GM21717 (cell line): ENCODE measurements at regions not wholly inside any gene's neighbourhood (a gene's known extent, or its start where the extent isn't known, plus 50 kb on each side); places are given as distances from the start of the nearest gene placed in this dataset.
"Not testable (repeated sequence)": the region's sequence is repeated elsewhere in the genome, so short reads cannot be mapped to it uniquely, and the experiment has no call there.

ENCODE experiments used
- ATAC-seq: cut with Tn5 transposase; IDR thresholded peaks from one replicate; pipeline ENCODE4 v1.9.1; 2021; ENCODE audit warnings: mild to moderate bottlenecking, moderate library complexity; ENCODE audit not compliant: unreplicated experiment

- no peak for ATAC-seq
Measured at GRCh38 chr13:68540244-68540643, 1310.1 kb upstream of the PCDH9 start.

- ATAC-seq: peak; percentile 91
Measured at GRCh38 chr13:68535329-68535728, 1305.2 kb upstream of the PCDH9 start.

GRCh38 chr13:68527167-68527566 lies 1297.0 kb upstream of the PCDH9 start:
- ATAC-seq: not testable (repeated sequence)

- no peak for ATAC-seq
Measured at GRCh38 chr13:68523838-68524424, 1293.8 kb upstream of the PCDH9 start.

- no peak for ATAC-seq
Measured at GRCh38 chr13:68522184-68522583, 1292.0 kb upstream of the PCDH9 start.

GRCh38 chr13:68509734-68510621 lies 1279.8 kb upstream of the PCDH9 start:
- ATAC-seq: peak; percentile 69

- no peak for ATAC-seq
Measured at GRCh38 chr13:68506888-68507551, 1276.9 kb upstream of the PCDH9 start.

- no peak for ATAC-seq
Measured at GRCh38 chr13:68490594-68490993, 1260.5 kb upstream of the PCDH9 start.

GRCh38 chr13:68481130-68481529 lies 1251.0 kb upstream of the PCDH9 start:
- ATAC-seq: no peak

- ATAC-seq: no peak
Measured at GRCh38 chr13:68473834-68474326, 1243.7 kb upstream of the PCDH9 start.

- no peak for ATAC-seq
Measured at GRCh38 chr13:68467160-68467559, 1237.0 kb upstream of the PCDH9 start.

- ATAC-seq: no peak
Measured at GRCh38 chr13:68440874-68441273, 1210.7 kb upstream of the PCDH9 start.

GRCh38 chr13:68439817-68440216 lies 1209.7 kb upstream of the PCDH9 start:
- no peak for ATAC-seq

GRCh38 chr13:68428292-68428691 lies 1198.2 kb upstream of the PCDH9 start:
- ATAC-seq: no peak

GRCh38 chr13:68417801-68418200 lies 1187.7 kb upstream of the PCDH9 start:
- no peak for ATAC-seq

- no peak for ATAC-seq
Measured at GRCh38 chr13:68410007-68410406, 1179.9 kb upstream of the PCDH9 start.

GRCh38 chr13:68390987-68391386 lies 1160.9 kb upstream of the PCDH9 start:
- ATAC-seq: no peak

- ATAC-seq: no peak
Measured at GRCh38 chr13:68386808-68387207, 1156.7 kb upstream of the PCDH9 start.

GRCh38 chr13:68380041-68380973 lies 1150.2 kb upstream of the PCDH9 start:
- no peak for ATAC-seq

GRCh38 chr13:68378294-68378693 lies 1148.2 kb upstream of the PCDH9 start:
- no peak for ATAC-seq

- no peak for ATAC-seq
Measured at GRCh38 chr13:68375004-68375403, 1144.9 kb upstream of the PCDH9 start.
